B cell (primary cell): ENCODE measurements at regions not wholly inside any gene's neighbourhood (a gene's known extent, or its start where the extent isn't known, plus 50 kb on each side); places are given as distances from the start of the nearest gene placed in this dataset.

ENCODE experiments used
- CTCF ChIP-seq: fragments of 200-600 bp; IDR thresholded peaks from one replicate; pipeline ENCODE4 v1.8.0; 2022; ENCODE audit warnings: antibody characterized with exemption, mild to moderate bottlenecking
- EZH2 ChIP-seq: IDR thresholded peaks from 2 replicates; pipeline ENCODE4 v1.6.1; 2012; ENCODE audit warnings: borderline replicate concordance, low read depth, mild to moderate bottlenecking, moderate library complexity, low read length; ENCODE audit not compliant: insufficient read depth, poor library complexity, severe bottlenecking

- TF ChIP-seq CTCF (no peak), EZH2 (no peak)
These were observed 120.0 kb downstream of the UQCRFS1 start for GRCh38 chr19:29092712-29093552.
